ENCODE measurements at regions not wholly inside any gene's neighbourhood (a gene's known extent, or its start where the extent isn't known, plus 50 kb on each side); places are given as distances from the start of the nearest gene placed in this dataset.

GRCh38 chr16:48091117-48091516 is 64.7 kb downstream of the ABCC12 start:
- TF ChIP-seq ZFP30 (CRISPR knock-in tag; IDR thresholded peaks at IDR 0.05) (no peak), RARB (CRISPR knock-in tag; IDR thresholded peaks at IDR 0.05) (no peak), SNAI2 (CRISPR knock-in tag; IDR thresholded peaks at IDR 0.05) (no peak), ZFP3 (CRISPR knock-in tag; IDR thresholded peaks at IDR 0.05) (no peak), ZNF565 (CRISPR knock-in tag; conservative IDR thresholded peaks at IDR 0.05; ENCODE audit: low read depth) (no peak), PPARA (CRISPR knock-in tag; IDR thresholded peaks at IDR 0.05; ENCODE audit: borderline replicate concordance) (no peak), TCF4 (CRISPR knock-in tag; IDR thresholded peaks at IDR 0.05; ENCODE audit: borderline replicate concordance) (no peak), CSDC2 (CRISPR knock-in tag; IDR thresholded peaks at IDR 0.05) (no peak), ARNTL (CRISPR knock-in tag; IDR thresholded peaks at IDR 0.05; ENCODE audit: borderline replicate concordance, low read depth) (no peak), OSR1 (CRISPR knock-in tag; IDR thresholded peaks at IDR 0.05) (no peak), ZC3H10 (CRISPR knock-in tag; IDR thresholded peaks at IDR 0.05) (no peak)
- TF ChIP-seq, protein P1, sequence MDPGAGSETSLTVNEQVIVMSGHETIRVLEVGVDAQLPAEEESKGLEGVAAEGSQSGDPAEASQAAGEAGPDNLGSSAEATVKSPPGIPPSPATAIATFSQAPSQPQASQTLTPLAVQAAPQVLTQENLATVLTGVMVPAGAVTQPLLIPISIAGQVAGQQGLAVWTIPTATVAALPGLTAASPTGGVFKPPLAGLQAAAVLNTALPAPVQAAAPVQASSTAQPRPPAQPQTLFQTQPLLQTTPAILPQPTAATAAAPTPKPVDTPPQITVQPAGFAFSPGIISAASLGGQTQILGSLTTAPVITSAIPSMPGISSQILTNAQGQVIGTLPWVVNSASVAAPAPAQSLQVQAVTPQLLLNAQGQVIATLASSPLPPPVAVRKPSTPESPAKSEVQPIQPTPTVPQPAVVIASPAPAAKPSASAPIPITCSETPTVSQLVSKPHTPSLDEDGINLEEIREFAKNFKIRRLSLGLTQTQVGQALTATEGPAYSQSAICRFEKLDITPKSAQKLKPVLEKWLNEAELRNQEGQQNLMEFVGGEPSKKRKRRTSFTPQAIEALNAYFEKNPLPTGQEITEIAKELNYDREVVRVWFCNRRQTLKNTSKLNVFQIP (CRISPR knock-in tag; IDR thresholded peaks at IDR 0.05; ENCODE audit: borderline replicate concordance, low read depth): no peak
- TF ChIP-seq, protein P2, sequence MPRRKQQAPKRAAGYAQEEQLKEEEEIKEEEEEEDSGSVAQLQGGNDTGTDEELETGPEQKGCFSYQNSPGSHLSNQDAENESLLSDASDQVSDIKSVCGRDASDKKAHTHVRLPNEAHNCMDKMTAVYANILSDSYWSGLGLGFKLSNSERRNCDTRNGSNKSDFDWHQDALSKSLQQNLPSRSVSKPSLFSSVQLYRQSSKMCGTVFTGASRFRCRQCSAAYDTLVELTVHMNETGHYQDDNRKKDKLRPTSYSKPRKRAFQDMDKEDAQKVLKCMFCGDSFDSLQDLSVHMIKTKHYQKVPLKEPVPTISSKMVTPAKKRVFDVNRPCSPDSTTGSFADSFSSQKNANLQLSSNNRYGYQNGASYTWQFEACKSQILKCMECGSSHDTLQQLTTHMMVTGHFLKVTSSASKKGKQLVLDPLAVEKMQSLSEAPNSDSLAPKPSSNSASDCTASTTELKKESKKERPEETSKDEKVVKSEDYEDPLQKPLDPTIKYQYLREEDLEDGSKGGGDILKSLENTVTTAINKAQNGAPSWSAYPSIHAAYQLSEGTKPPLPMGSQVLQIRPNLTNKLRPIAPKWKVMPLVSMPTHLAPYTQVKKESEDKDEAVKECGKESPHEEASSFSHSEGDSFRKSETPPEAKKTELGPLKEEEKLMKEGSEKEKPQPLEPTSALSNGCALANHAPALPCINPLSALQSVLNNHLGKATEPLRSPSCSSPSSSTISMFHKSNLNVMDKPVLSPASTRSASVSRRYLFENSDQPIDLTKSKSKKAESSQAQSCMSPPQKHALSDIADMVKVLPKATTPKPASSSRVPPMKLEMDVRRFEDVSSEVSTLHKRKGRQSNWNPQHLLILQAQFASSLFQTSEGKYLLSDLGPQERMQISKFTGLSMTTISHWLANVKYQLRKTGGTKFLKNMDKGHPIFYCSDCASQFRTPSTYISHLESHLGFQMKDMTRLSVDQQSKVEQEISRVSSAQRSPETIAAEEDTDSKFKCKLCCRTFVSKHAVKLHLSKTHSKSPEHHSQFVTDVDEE (CRISPR knock-in tag; IDR thresholded peaks at IDR 0.05): no peak
- TF ChIP-seq, protein P3, sequence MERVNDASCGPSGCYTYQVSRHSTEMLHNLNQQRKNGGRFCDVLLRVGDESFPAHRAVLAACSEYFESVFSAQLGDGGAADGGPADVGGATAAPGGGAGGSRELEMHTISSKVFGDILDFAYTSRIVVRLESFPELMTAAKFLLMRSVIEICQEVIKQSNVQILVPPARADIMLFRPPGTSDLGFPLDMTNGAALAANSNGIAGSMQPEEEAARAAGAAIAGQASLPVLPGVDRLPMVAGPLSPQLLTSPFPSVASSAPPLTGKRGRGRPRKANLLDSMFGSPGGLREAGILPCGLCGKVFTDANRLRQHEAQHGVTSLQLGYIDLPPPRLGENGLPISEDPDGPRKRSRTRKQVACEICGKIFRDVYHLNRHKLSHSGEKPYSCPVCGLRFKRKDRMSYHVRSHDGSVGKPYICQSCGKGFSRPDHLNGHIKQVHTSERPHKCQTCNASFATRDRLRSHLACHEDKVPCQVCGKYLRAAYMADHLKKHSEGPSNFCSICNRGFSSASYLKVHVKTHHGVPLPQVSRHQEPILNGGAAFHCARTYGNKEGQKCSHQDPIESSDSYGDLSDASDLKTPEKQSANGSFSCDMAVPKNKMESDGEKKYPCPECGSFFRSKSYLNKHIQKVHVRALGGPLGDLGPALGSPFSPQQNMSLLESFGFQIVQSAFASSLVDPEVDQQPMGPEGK (CRISPR knock-in tag; IDR thresholded peaks at IDR 0.05; ENCODE audit: borderline replicate concordance): no peak

All from SK-N-SH treated with all-trans-retinoic acid at 6 μM for 48 hours (cell line).